Panc1 (cell line): ENCODE measurements at regions not wholly inside any gene's neighbourhood (a gene's known extent, or its start where the extent isn't known, plus 50 kb on each side); places are given as distances from the start of the nearest gene placed in this dataset.
"Not testable (repeated sequence)": the region's sequence is repeated elsewhere in the genome, so short reads cannot be mapped to it uniquely, and the experiment has no call there.

Source experiments
- POLR2AphosphoS5 ChIP-seq: IDR thresholded peaks from 2 replicates; pipeline ENCODE4 v1.6.1; 2012; ENCODE audit warnings: mild to moderate bottlenecking, low read depth, low read length, moderate library complexity
- TCF7L2 ChIP-seq: IDR thresholded peaks from 2 replicates; pipeline ENCODE4 v1.6.1; 2011; ENCODE audit warnings: mild to moderate bottlenecking, low read depth, low read length, inconsistent platforms

- TF ChIP-seq POLR2AphosphoS5, TCF7L2: not testable (repeated sequence)
These were observed 69.0 kb upstream of the LRPAP1 start for GRCh38 chr4:3601108-3601690.
